Loucy (cell line): ENCODE measurements at regions not wholly inside any gene's neighbourhood (a gene's known extent, or its start where the extent isn't known, plus 50 kb on each side); places are given as distances from the start of the nearest gene placed in this dataset.
"Not testable (repeated sequence)": the region's sequence is repeated elsewhere in the genome, so short reads cannot be mapped to it uniquely, and the experiment has no call there.

Experiments
- H2AFZ ChIP-seq: fragments of 200-600 bp; sonication (generic); 2 replicates; pipeline ENCODE4 v1.6.0; 2016; ENCODE audit warnings: antibody characterized with exemption, mild to moderate bottlenecking, low read length, moderate library complexity
- H3F3A ChIP-seq: fragments of 200-600 bp; 2 replicates; pipeline ENCODE4 v1.6.0; 2016; ENCODE audit warnings: antibody characterized with exemption, low read depth, mild to moderate bottlenecking
- H3K27me3 ChIP-seq: fragments of 200-600 bp; sonication (generic); 2 replicates; pipeline ENCODE4 v1.6.1; 2014; ENCODE audit warnings: low read length, mild to moderate bottlenecking; ENCODE audit not compliant: insufficient read depth, poor library complexity, severe bottlenecking
- H3K36me3 ChIP-seq: fragments of 200-600 bp; sonication (generic); 2 replicates; pipeline ENCODE4 v1.6.1; 2016; ENCODE audit warnings: low read length; ENCODE audit not compliant: insufficient read depth
- H3K4me1 ChIP-seq: fragments of 200-600 bp; sonication (generic); 2 replicates; pipeline ENCODE4 v1.5.1; 2014; ENCODE audit warnings: low read length, mild to moderate bottlenecking; ENCODE audit not compliant: insufficient read depth, poor library complexity, severe bottlenecking
- H3K4me2 ChIP-seq: fragments of 200-600 bp; sonication (generic); 2 replicates; pipeline ENCODE4 v1.6.0; 2014; ENCODE audit warnings: antibody characterized with exemption, low read length, low read depth, mild to moderate bottlenecking; ENCODE audit not compliant: poor library complexity, severe bottlenecking
- H3K4me3 ChIP-seq: fragments of 200-600 bp; sonication (generic); 2 replicates; pipeline ENCODE4 v1.5.1; 2014; ENCODE audit warnings: low read length, mild to moderate bottlenecking, mixed read lengths; ENCODE audit not compliant: poor library complexity, severe bottlenecking
- H3K79me2 ChIP-seq: fragments of 200-600 bp; sonication (generic); 2 replicates; pipeline ENCODE4 v1.6.1; 2014; ENCODE audit warnings: low read length; ENCODE audit not compliant: insufficient read depth
- H3K9ac ChIP-seq: fragments of 200-600 bp; sonication (generic); 2 replicates; pipeline ENCODE4 v1.6.0; 2014; ENCODE audit warnings: mild to moderate bottlenecking, low read depth, low read length, moderate library complexity; ENCODE audit not compliant: poor library complexity, severe bottlenecking
- H3K9me2 ChIP-seq: fragments of 200-600 bp; sonication (generic); replicated peaks from 2 replicates; pipeline ENCODE4 v1.6.1; 2016; ENCODE audit warnings: low read depth, low read length, mixed read lengths
- H3K9me3 ChIP-seq: fragments of 200-600 bp; sonication (generic); 2 replicates; pipeline ENCODE4 v1.6.1; 2014; ENCODE audit warnings: mild to moderate bottlenecking, antibody characterized with exemption, low read length, low read depth; ENCODE audit not compliant: insufficient read depth
- H4K20me1 ChIP-seq: fragments of 200-600 bp; sonication (generic); 2 replicates; pipeline ENCODE4 v1.6.0; 2014; ENCODE audit warnings: antibody characterized with exemption, low read length, mild to moderate bottlenecking; ENCODE audit not compliant: insufficient read depth, poor library complexity, severe bottlenecking
- CTCF ChIP-seq: fragments of 200-600 bp; sonication (generic); conservative IDR thresholded peaks from 2 replicates; pipeline ENCODE4 v1.5.1; 2014; ENCODE audit warnings: mild to moderate bottlenecking, antibody characterized with exemption, low read length
- EZH2phosphoT487 ChIP-seq: fragments of 200-600 bp; IDR thresholded peaks from 2 replicates; pipeline ENCODE4 v1.6.1; 2018; ENCODE audit warnings: antibody characterized with exemption, mild to moderate bottlenecking, moderate library complexity, borderline replicate concordance

- H3K4me3 ChIP-seq, result no peak overlapping the region
- no peaks in the 10 kb centered on the region for H3K27me3 ChIP-seq
- H4K20me1 ChIP-seq, result no peaks in the 10 kb centered on the region
- TF ChIP-seq CTCF, result peak; percentile 58
- no peak for TF ChIP-seq EZH2phosphoT487
- H3F3A ChIP-seq, result no peaks in the 10 kb centered on the region
- H3K9me3 ChIP-seq, result no peaks in the 10 kb centered on the region
- H3K79me2 ChIP-seq, result no peaks in the 10 kb centered on the region
- no peaks in the 10 kb centered on the region for H3K9me2 ChIP-seq
- no peaks in the 10 kb centered on the region for H3K36me3 ChIP-seq
- H3K4me1 ChIP-seq, result no peaks in the 10 kb centered on the region
- H3K9ac ChIP-seq, result no peak overlapping the region
- H2AFZ ChIP-seq, result no peak overlapping the region
- H3K4me2 ChIP-seq, result no peak overlapping the region
Measured at GRCh38 chrX:75603833-75604232, 81.0 kb upstream of the ZDHHC15 start.

GRCh38 chrX:75602022-75602421 is 79.2 kb upstream of the ZDHHC15 start:
- H3K4me1 ChIP-seq, result not testable (repeated sequence)

GRCh38 chrX:75596178-75596577 is 73.3 kb upstream of the ZDHHC15 start:
- H3K36me3 ChIP-seq, result no peaks in the 10 kb centered on the region
- H4K20me1 ChIP-seq, result no peaks in the 10 kb centered on the region
- no peaks in the 10 kb centered on the region for H3K4me1 ChIP-seq
- H2AFZ ChIP-seq, result no peak overlapping the region
- no peak overlapping the region for H3K4me3 ChIP-seq
- H3K9me2 ChIP-seq, result no peaks in the 10 kb centered on the region
- no peak overlapping the region for H3K4me2 ChIP-seq
- H3K27me3 ChIP-seq, result no peaks in the 10 kb centered on the region
- no peak overlapping the region for H3K9ac ChIP-seq
- H3K9me3 ChIP-seq, result no peaks in the 10 kb centered on the region
- H3F3A ChIP-seq, result no peaks in the 10 kb centered on the region
- TF ChIP-seq EZH2phosphoT487, result no peak
- TF ChIP-seq CTCF, result no peak
- no peaks in the 10 kb centered on the region for H3K79me2 ChIP-seq

More at GRCh38 chrX:75602022-75602421, 79.2 kb upstream of the ZDHHC15 start:
- not testable (repeated sequence) for H3K9ac ChIP-seq, H3K4me3 ChIP-seq, H2AFZ ChIP-seq, H4K20me1 ChIP-seq, H3K27me3 ChIP-seq, H3K79me2 ChIP-seq, H3K9me2 ChIP-seq, H3K36me3 ChIP-seq, H3K9me3 ChIP-seq, H3F3A ChIP-seq, H3K4me2 ChIP-seq

- H3K4me2 ChIP-seq, H3F3A ChIP-seq, H4K20me1 ChIP-seq, H3K27me3 ChIP-seq, H3K9me2 ChIP-seq, H3K9ac ChIP-seq, H3K36me3 ChIP-seq, H3K4me3 ChIP-seq, H2AFZ ChIP-seq, H3K79me2 ChIP-seq, H3K4me1 ChIP-seq, H3K9me3 ChIP-seq: not testable (repeated sequence)
Measured at GRCh38 chrX:75593186-75593585, 70.3 kb upstream of the ZDHHC15 start.
